DMS114 treated with DMSO at 0.1 percent for 48 hours (cell line): ENCODE measurements at regions not wholly inside any gene's neighbourhood (a gene's known extent, or its start where the extent isn't known, plus 50 kb on each side); places are given as distances from the start of the nearest gene placed in this dataset.

Experiments
- DNase-seq: peaks from one replicate; lab custom pipeline; 2025; ENCODE audit not compliant: unreplicated experiment; lab: John Stamatoyannopoulos, UW

- DNase-seq = no peak
Measured at GRCh38 chr14:58697930-58698642, 60.3 kb downstream of the DACT1 start.

- DNase-seq = no peak
Measured at GRCh38 chr14:58699681-58700205, 62.0 kb downstream of the DACT1 start.

- no peak for DNase-seq
Measured at GRCh38 chr14:58701156-58701555, 63.4 kb downstream of the DACT1 start.

GRCh38 chr14:58701604-58702003, 63.8 kb downstream of the DACT1 start:
- DNase-seq = no peak

GRCh38 chr14:58702441-58703160, 64.8 kb downstream of the DACT1 start:
- DNase-seq = no peak

- no peak for DNase-seq
Measured at GRCh38 chr14:58703161-58703506, 65.4 kb downstream of the DACT1 start.

GRCh38 chr14:58705066-58705465, 67.3 kb downstream of the DACT1 start:
- DNase-seq = no peak

GRCh38 chr14:58707949-58708348, 70.2 kb downstream of the DACT1 start:
- DNase-seq = no peak

GRCh38 chr14:58709949-58710348, 72.2 kb downstream of the DACT1 start:
- DNase-seq = no peak

GRCh38 chr14:58711382-58711781, 73.6 kb downstream of the DACT1 start:
- no peak for DNase-seq

GRCh38 chr14:58712357-58712756, 74.6 kb downstream of the DACT1 start:
- DNase-seq = no peak

GRCh38 chr14:58713677-58714076, 75.9 kb downstream of the DACT1 start:
- no peak for DNase-seq

- DNase-seq = no peak
Measured at GRCh38 chr14:58716706-58717105, 78.9 kb downstream of the DACT1 start.

- no peak for DNase-seq
Measured at GRCh38 chr14:58717211-58717610, 79.4 kb downstream of the DACT1 start.

- no peak for DNase-seq
Measured at GRCh38 chr14:58717813-58718212, 80.1 kb downstream of the DACT1 start.

GRCh38 chr14:58718226-58719205, 80.8 kb downstream of the DACT1 start:
- DNase-seq = no peak

- DNase-seq = no peak
Measured at GRCh38 chr14:58721723-58722122, 84.0 kb downstream of the DACT1 start.

- DNase-seq = no peak
Measured at GRCh38 chr14:58722441-58722840, 84.7 kb downstream of the DACT1 start.

GRCh38 chr14:58724206-58724605, 86.4 kb downstream of the DACT1 start:
- no peak for DNase-seq

- no peak for DNase-seq
Measured at GRCh38 chr14:58724702-58725101, 86.9 kb downstream of the DACT1 start.

GRCh38 chr14:58725226-58725625, 87.5 kb downstream of the DACT1 start:
- no peak for DNase-seq
